PC-3 (cell line): ENCODE measurements at regions not wholly inside any gene's neighbourhood (a gene's known extent, or its start where the extent isn't known, plus 50 kb on each side); places are given as distances from the start of the nearest gene placed in this dataset.

Experiments used
- ATAC-seq: fragments of 200-7000 bp; cut with Tn5 transposase; 2 replicates; pipeline ENCODE4 v1.9.1; 2020; ENCODE audit warnings: mild to moderate bottlenecking, moderate library complexity
- BruUV-seq: library from RNA; stranded (reverse); fragments of 400-500 nt; replicated peaks from 2 replicates; lab custom pipeline; 2021; lab: Mats Ljungman, UMichigan
- CTCF ChIA-PET: fragments of 300-600 bp; sonication (Branson Sonifier 250); formaldehyde crosslinking; loops from one replicate; lab custom pipeline; 2022; ENCODE audit warnings: antibody characterized with exemption; lab: Charles Lee
- POLR2A ChIA-PET: fragments of 300-600 bp; sonication (Branson Sonifier 250); formaldehyde crosslinking; loops from one replicate; lab custom pipeline; 2022; ENCODE audit warnings: antibody characterized with exemption; ENCODE audit not compliant: unreplicated experiment; lab: Charles Lee
- DNase-seq: peaks from one replicate; pipeline ENCODE4 v3.0.0-alpha.2; 2015
- H2AFZ ChIP-seq: fragments of 300-600 bp; sonication (generic); 2 replicates; pipeline ENCODE4 v1.6.0; 2016; ENCODE audit warnings: antibody characterized with exemption, low read length
- H3F3A ChIP-seq: fragments of 300-600 bp; sonication (generic); one replicate; pipeline ENCODE4 v1.6.0; 2017; ENCODE audit warnings: antibody characterized with exemption, low read length, control low read depth, mild to moderate bottlenecking; ENCODE audit not compliant: unreplicated experiment
- H3K27ac ChIP-seq: fragments of 300-600 bp; sonication (generic); 2 replicates; pipeline ENCODE4 v1.5.1; 2016; ENCODE audit warnings: mild to moderate bottlenecking, low read length
- H3K27me3 ChIP-seq: fragments of 300-600 bp; sonication (generic); 2 replicates; pipeline ENCODE4 v1.6.1; 2016; ENCODE audit warnings: low read length, mixed read lengths
- H3K36me3 ChIP-seq: fragments of 300-600 bp; sonication (generic); 2 replicates; pipeline ENCODE4 v1.6.1; 2016; ENCODE audit warnings: low read depth, mixed run types, low read length, mixed read lengths
- H3K4me1 ChIP-seq: fragments of 300-600 bp; sonication (generic); 2 replicates; pipeline ENCODE4 v1.5.1; 2016; ENCODE audit warnings: low read length; ENCODE audit not compliant: insufficient read depth
- H3K4me2 ChIP-seq: fragments of 300-600 bp; sonication (generic); 2 replicates; pipeline ENCODE4 v1.6.0; 2016; ENCODE audit warnings: low read length
- H3K4me3 ChIP-seq: fragments of 300-600 bp; sonication (generic); 2 replicates; pipeline ENCODE4 v1.5.1; 2016; ENCODE audit warnings: mild to moderate bottlenecking, low read length, mixed read lengths
- H3K79me2 ChIP-seq: fragments of 300-600 bp; sonication (generic); 2 replicates; pipeline ENCODE4 v1.6.1; 2017; ENCODE audit warnings: low read length, mixed read lengths
- H3K9ac ChIP-seq: fragments of 300-600 bp; sonication (generic); 2 replicates; pipeline ENCODE4 v1.6.0; 2016; ENCODE audit warnings: mild to moderate bottlenecking, low read length
- H3K9me2 ChIP-seq: fragments of 300-600 bp; sonication (generic); replicated peaks from 2 replicates; pipeline ENCODE4 v1.6.1; 2016; ENCODE audit warnings: mixed run types, low read length, mixed read lengths
- H3K9me3 ChIP-seq: fragments of 300-600 bp; sonication (generic); 2 replicates; pipeline ENCODE4 v1.6.1; 2016; ENCODE audit warnings: low read length, mixed read lengths
- H4K20me1 ChIP-seq: fragments of 300-600 bp; sonication (generic); 2 replicates; pipeline ENCODE4 v1.6.1; 2016; ENCODE audit warnings: low read length, mixed read lengths
- CTCF ChIP-seq: fragments of 300-600 bp; sonication (generic); conservative IDR thresholded peaks from 2 replicates; pipeline ENCODE4 v1.5.1; 2017; ENCODE audit warnings: antibody characterized with exemption, low read depth, mild to moderate bottlenecking, low read length
- EZH2 ChIP-seq: fragments of 300-600 bp; sonication (generic); IDR thresholded peaks from one replicate; pipeline ENCODE4 v1.6.1; 2017; ENCODE audit warnings: antibody characterized with exemption, mild to moderate bottlenecking, low read length; ENCODE audit not compliant: unreplicated experiment
- EZH2phosphoT487 ChIP-seq: fragments of 300-600 bp; sonication (generic); IDR thresholded peaks from 2 replicates; pipeline ENCODE4 v1.6.1; 2018; ENCODE audit warnings: mild to moderate bottlenecking, antibody characterized with exemption, low read length, borderline replicate concordance
- intact Hi-C: fragments of 100-400 bp; cut with micrococcal nuclease; formaldehyde crosslinking; loops from 2 replicates; pipeline ENCODE4 v1.9.0; 2023

GRCh38 chr13:80137994-80138393 is 202.9 kb downstream of the SPRY2 start:
- BruUV-seq = no TSS peak
- DNase-seq (no peak), ATAC-seq (no peak)
- Histone ChIP-seq H3K4me3 (no peak overlapping the region), H3F3A (no peaks in the 10 kb centered on the region), H4K20me1 (no peaks in the 10 kb centered on the region), H3K4me1 (peaks cover 11% of the 10 kb centered on the region), H3K9me3 (no peaks in the 10 kb centered on the region), H3K27ac (no peak overlapping the region), H3K9ac (no peak overlapping the region), H3K9me2 (no peaks in the 10 kb centered on the region), H3K27me3 (no peaks in the 10 kb centered on the region), H3K4me2 (no peak overlapping the region), H3K36me3 (no peaks in the 10 kb centered on the region), H2AFZ (no peak overlapping the region), H3K79me2 (no peaks in the 10 kb centered on the region)
- ChIA-PET CTCF (no interaction called here), POLR2A (no interaction called here)
- TF ChIP-seq CTCF (no peak), EZH2 (no peak), EZH2phosphoT487 (no peak)
- intact Hi-C loops = loop anchor here (10.0 kb wide), 1 partner anchor 97 kb away; no protein-coding TSS in a partner anchor

GRCh38 chr13:80134346-80134745 is 206.6 kb downstream of the SPRY2 start:
- TF ChIP-seq EZH2 (no peak), CTCF (no peak), EZH2phosphoT487 (no peak)
- H3K4me3 ChIP-seq = no peak overlapping the region
- no peak overlapping the region for H3K27ac ChIP-seq
- H3K36me3 ChIP-seq = no peaks in the 10 kb centered on the region
- POLR2A ChIA-PET = no interaction called here
- no peak overlapping the region for H2AFZ ChIP-seq
- CTCF ChIA-PET = no interaction called here
- no TSS peak for BruUV-seq
- ATAC-seq (no peak), DNase-seq (no peak)
- no peaks in the 10 kb centered on the region for H3K9me2 ChIP-seq
- H3K4me2 ChIP-seq = no peak overlapping the region
- no peaks in the 10 kb centered on the region for H3K79me2 ChIP-seq
- no peaks in the 10 kb centered on the region for H3K9me3 ChIP-seq
- H3K4me1 ChIP-seq = peaks cover 33% of the 10 kb centered on the region
- no peaks in the 10 kb centered on the region for H3F3A ChIP-seq
- intact Hi-C loops = loop anchor here (5.0 to 10.0 kb wide), 3 partner anchors 47 to 357 kb away; no protein-coding TSS in a partner anchor
- H3K27me3 ChIP-seq = no peaks in the 10 kb centered on the region
- H3K9ac ChIP-seq = no peak overlapping the region
- H4K20me1 ChIP-seq = no peaks in the 10 kb centered on the region

GRCh38 chr13:80133631-80134261 is 207.2 kb downstream of the SPRY2 start:
- DNase-seq (no peak), ATAC-seq (no peak)
- ChIA-PET POLR2A (no interaction called here), CTCF (no interaction called here)
- Histone ChIP-seq H3K27ac (no peak overlapping the region), H3K9ac (no peak overlapping the region), H3K9me2 (no peaks in the 10 kb centered on the region), H3K4me2 (peak overlapping the region; percentile 87; the same call in 1 of the 2 replicates), H2AFZ (peak overlapping the region; percentile 89; the same call in 1 of the 2 replicates), H3K36me3 (no peaks in the 10 kb centered on the region), H3K4me3 (no peak overlapping the region; the same call in 1 of the 2 replicates), H3K9me3 (no peaks in the 10 kb centered on the region), H3K79me2 (no peaks in the 10 kb centered on the region), H3K4me1 (peaks cover 27% of the 10 kb centered on the region), H4K20me1 (no peaks in the 10 kb centered on the region), H3F3A (no peaks in the 10 kb centered on the region), H3K27me3 (no peaks in the 10 kb centered on the region)
- BruUV-seq = no TSS peak
- intact Hi-C loops = loop anchor here (2.0 to 10.0 kb wide), 4 partner anchors 46 to 356 kb away; partner anchors contain the start of gene SPRY2
- no peak for TF ChIP-seq CTCF
- TF ChIP-seq EZH2phosphoT487 = no peak
- TF ChIP-seq EZH2 = no peak
